GM18870 (cell line): ENCODE measurements at regions not wholly inside any gene's neighbourhood (a gene's known extent, or its start where the extent isn't known, plus 50 kb on each side); places are given as distances from the start of the nearest gene placed in this dataset.
"Not testable (repeated sequence)": the region's sequence is repeated elsewhere in the genome, so short reads cannot be mapped to it uniquely, and the experiment has no call there.

Experiments
- ATAC-seq: cut with Tn5 transposase; IDR thresholded peaks from one replicate; pipeline ENCODE4 v1.9.1; 2021; ENCODE audit warnings: moderate library complexity; ENCODE audit not compliant: unreplicated experiment

DNA sequence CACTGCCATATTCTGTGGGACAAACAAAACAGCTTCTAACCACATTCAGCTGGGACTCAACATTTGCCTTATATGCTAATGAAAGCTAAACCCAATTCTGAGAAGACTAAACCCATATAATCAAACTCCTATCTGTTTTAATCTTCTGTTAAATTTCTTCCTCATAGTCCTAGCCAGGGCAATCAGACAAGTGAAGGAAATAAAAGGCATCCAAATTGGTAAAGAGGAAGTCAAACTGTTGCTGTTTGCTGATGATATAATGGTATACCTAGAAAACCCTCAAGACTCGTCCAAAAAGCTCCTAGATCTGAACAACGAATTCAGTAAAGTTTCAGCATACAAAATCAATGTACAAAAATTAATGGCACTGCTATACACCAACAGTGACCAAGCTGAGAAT lies 157.1 kb downstream of the PHLDA1 start:
- no peak for ATAC-seq

DNA sequence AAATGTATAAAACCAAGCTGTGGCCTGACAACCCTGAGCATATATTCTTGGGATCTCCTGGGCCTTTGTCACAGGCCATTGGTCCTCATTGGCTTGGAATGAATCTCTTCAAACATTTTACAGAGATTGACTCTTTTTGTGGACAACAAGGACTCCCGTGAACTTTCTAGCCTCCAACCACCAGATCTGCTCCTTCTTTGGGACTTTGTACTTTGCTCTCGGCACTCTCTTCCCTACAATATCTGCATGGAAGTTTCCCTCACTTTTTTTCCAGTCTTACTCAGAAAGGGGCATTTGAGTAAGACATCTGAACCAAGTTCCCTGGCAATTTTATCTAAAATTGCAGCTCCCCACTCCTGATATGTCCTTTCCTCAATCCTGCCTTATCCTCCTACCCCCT lies 158.8 kb downstream of the PHLDA1 start:
- ATAC-seq = no peak

DNA sequence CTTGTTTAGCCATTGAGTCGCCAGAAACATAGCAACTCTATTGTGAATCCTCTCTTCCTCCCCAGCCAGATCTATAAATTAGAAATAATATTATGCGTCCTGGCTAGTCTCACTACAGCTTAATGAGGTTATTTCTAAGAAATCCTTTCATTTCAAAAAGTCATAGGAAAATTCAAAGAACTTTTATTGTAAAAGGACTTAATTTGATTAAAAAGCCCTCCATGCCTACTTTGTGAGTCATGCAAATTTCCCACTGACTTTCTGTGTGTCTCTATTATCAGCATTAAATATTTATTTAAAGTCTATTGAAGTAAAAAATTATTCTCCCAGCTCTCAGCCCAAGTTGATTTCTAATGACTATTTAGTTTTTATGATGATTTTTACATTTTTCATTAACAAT lies 160.7 kb downstream of the PHLDA1 start:
- no peak for ATAC-seq

DNA sequence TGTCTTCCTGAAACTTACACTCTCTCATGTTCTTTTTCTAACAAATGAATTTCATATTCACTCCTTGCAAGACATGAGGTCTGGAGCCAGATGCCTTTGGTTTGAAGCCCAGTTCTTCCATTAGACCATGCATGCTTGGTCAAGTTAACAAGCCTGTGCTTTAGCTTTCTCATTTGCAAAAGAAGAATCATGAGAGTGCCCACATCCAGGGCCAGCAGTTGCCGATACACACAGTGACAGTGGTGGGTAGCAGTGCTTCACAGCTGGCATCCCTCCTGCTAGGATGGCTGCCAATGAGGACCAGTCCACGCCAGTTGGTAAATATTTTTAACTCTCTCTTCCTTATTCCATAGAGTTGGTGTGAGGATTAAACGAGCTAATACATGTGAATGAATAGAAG lies 163.1 kb downstream of the PHLDA1 start:
- ATAC-seq = no peak

DNA sequence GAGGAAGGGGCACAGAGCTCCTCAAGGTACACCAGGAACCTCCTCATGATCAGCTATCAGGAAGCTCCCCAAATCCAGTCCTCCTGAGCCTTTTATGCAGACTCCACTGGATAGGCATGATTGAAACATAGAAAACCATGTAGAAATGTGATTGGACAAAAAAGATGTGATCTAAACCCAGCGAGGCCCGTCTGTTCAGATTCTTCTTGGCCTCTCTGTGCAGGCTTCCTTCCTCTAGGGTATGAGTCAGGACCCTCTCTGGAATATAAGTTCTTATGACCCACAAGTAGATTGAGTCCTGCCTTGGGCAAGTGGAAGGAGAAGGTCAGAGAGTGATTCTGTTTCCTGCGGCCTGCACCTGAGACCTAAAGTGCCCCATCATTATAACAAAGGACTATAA lies 166.3 kb downstream of the PHLDA1 start:
- no peak for ATAC-seq

DNA sequence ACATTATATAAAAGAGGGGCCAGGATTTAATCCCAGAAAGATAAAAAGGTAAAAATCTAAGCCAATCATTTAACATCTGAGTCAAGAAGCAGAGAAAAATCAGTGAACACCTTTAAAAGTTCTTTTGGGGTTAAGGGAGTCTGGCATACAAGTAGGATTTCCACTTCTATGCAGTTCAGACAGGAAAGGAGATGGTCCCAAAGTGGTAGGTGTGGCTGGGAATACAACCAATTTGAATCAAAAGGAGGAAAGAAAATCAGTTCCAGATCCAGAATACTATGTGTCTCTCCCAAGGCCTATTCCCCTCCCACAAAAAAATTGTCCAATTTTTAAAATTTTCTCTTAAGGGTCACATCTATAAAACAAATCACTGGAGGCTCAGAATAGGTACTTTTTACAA lies 167.4 kb downstream of the PHLDA1 start:
- ATAC-seq = no peak

DNA sequence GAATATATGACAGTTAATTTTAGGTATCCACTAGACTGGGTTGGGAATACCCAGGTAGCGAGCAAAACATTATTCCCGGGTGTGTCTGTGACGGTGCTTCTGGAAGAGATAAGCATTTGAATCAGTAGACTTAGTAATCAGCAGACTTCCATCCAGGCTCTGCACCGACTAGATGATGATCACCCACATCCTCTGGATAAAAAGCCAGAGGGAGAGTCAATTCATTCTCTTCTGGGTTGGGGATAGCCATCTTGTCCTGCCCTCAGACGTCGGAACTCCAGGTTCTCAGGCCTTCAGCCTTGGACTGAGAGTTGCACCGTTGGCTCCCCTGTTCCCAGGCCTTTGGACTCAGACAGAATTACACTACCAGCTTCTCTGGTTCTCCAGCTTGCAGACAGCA lies 168.0 kb downstream of the PHLDA1 start:
- no peak for ATAC-seq

DNA sequence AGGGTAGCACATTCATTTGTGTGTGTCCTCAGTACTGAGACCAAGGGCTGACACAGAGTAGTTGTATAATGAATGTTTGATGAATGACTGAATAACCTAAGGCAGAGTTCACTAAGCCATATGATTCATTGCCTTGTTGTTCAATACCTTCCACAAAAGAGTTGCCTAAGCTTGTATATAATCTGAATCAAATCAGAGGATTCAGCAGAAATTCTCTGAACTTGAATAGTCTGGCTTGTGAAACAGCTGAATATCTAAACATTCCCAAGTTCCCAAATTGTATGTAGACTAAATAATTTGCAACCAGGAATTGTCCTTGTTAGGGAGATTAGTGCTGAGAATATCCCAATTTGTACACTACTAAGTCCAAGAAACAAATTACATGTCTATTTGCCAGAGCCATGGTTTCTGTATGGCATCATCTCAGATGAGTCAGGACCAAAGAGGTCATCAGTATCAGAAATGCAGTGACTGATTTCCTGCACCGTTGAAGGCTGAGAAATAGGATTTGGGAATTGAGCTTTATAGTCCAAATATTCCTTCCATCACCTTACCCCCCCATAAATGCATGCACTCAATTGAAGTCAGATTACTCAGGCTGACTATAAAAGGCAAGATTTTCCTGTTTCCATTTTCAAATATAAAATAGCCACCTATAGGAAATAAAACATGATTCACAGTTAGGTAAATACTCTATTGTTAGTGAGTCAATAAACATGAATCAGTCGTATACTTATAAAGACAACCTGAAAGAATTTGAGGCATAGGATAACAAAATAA lies 168.7 kb downstream of the PHLDA1 start:
- no peak for ATAC-seq

DNA sequence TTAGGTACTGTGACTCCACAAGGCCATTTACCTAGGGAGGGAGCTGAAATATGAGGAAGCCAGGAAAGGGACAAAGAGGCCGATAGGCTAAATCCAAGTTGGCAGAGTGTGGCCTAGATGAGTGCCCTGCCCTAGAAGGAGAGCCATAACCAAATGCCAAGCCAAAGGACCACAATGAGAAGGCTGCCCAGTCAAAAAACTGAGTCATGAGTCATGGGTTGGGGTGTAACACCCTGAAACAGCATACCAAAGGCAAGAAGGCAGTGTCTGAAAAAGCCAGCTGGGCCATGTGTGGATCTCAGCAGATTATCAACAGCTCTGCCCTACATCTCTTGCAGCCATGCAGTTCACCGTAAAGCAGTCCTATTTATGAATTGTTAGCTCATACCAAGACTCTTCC lies 171.7 kb downstream of the PHLDA1 start:
- no peak for ATAC-seq

DNA sequence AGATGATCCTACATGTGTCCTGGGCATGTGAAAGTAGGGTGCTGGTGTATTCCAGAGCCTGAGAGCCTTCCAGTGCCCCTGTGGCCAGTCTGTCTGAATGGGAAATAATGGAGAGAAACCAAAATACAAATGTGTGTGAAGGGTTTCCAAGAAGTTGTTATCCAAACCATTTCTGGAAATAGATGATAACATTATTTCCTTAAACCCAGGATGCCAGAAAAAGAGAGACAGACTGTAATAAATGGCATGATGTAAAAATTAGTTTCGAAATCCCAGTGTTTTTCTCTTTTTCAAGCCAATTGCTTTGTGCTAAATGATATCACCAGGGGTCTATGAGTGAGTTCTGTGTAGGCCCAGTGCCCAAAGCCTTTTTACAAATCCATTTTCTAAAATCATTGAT lies 175.3 kb downstream of the PHLDA1 start:
- no peak for ATAC-seq

DNA sequence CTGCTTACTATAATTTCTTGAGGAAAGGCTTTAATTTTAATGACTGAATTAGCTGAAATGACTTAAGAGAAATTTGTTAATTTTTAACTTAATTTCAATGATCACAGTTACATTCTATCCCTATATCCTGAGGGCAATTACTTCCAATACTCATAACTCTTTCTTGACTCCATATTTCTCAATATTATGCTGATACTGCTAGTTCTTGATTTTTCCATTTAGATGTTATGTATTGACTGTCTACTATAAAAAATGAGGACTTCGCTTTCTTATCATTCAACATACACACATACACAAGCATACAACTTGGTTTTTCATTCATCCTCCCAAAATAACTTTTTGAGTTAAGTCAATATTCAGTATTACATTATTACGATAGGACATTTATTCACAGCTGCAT lies 176.2 kb downstream of the PHLDA1 start:
- ATAC-seq = no peak

DNA sequence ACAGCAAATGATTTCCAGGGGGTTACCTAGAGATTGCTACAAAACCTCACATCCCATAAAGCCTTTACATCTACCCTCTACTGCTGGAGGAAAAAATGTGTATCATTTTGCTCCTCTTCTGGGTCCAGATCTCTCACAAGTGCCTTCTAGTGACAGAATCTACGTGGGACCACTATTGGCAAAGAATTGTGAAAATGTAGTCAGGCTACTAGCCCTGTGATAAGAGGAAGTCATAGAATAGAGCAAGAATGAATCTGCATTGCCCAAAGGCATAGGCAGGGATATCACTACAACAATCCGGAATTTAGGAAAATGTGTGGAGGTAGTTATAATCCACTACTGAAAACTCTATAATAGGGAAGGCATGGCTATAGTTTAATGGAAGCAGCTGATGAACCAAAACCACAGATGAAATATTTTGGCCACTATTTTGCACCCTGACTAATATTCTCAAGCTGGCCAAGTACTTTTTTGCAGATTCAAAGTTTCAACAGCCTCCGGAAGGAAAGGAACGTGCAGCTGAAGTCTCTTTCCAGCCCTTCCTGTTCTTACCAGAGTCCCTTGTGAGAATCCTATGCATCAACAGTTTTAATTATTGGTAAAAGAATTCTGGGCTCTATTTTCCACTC lies 176.8 kb downstream of the PHLDA1 start:
- no peak for ATAC-seq

DNA sequence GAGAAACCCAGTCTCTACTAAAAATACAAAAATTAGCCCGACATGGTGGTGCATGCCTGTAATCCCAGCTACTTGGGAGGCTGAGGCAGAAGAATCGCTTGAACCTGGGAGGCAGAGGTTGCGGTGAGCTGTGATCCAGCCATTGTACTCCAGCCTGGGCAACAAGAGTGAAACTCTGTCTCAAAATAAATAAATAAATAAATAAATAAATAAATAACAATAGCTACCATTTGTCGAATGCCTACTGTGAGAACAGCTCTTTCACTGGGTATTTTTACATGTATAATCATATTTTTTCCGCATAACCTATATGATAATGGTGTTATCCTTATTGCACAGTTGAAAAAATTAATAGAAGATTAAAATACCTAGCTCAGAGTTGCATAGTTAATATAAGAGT lies 177.4 kb downstream of the PHLDA1 start:
- ATAC-seq = not testable (repeated sequence)

DNA sequence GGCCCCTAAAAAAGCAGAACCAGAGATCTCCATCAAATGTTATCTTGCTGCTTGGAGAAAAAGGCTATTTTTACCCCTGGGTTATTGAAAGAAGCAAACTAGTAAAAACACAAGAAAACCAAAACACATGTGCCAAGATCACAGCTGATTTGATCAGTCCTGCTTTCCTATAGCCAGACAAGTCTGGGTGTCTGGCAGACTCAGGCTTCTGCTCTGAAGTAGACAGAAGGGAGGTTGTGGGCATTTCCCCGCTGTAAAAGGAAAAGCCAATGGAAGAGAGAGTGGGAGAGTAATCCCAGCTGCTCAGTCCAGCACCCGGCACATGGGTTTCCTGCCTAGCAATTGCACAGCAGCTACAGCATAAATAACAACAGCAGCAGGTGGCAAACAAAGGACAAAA lies 177.9 kb downstream of the PHLDA1 start:
- no peak for ATAC-seq

DNA sequence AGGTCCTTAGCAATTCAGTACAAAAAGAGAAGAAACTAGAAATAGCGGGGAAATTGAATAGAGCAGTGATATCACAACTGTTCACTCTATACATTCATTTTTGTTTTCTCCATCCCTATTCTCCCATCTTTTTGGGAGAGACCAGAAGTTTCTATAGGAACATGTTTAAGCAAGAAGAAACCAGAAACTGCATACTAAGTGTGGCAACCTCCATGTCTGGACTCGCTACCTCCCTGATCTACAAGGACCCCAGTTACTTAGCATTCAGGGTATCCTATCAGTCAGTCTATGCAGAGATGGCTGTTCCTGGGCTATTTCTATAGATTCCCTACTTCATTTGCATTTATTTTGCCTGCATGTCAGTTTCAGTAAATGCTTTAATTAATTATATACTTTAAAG lies 178.6 kb downstream of the PHLDA1 start:
- no peak for ATAC-seq

DNA sequence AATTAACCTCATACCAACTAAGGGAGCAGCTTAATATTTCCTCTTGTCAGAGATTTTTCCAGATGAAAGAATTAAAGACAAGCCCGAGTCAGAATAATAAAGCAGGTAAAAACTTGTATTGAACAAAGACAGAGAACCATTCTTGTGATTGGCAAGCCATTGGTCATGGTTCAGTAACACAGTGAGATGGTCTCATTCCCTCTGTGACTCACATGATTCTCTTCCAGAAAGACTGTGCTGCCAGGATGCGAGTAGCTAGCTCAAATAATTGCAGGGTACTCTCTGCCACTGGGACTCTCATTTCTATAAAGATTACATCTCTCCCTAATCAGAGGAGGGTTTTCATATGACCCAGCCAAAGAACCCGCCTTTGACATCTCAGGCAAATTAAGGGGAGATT lies 179.4 kb downstream of the PHLDA1 start:
- no peak for ATAC-seq

DNA sequence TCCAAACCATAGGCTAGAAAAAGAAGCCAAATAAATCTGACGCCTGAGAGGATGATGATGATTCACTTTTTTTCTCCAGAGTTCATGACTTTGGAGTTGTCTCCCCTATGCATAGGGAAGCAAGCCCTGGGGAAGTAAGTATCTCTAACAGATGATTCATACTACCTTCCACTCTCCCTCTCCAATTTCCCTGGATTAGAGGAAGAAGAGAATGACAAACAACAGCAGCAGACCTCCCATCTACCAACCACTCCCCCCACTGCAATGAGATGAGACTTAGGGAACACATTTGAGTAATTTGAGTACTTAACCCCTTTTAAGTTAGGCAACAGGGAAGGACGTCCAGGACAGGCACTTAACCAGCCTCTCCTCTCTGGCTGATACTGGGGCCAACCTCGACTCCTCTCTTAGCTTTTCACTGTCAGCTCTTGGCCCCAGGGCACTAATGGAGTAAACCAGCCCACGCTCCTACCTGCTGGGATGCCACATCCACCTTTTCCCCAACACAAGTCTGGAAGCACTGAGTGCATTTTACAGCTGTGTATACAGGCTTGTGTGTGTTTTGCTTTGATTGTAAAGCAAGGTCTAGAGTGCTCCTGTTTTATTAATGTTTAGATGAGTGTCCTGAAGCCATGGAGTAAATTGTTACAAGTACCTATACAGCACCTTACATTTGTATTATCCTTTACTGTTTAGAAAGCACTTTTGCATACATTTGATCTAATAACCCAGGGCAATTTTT lies 180.7 kb downstream of the PHLDA1 start:
- ATAC-seq = no peak

DNA sequence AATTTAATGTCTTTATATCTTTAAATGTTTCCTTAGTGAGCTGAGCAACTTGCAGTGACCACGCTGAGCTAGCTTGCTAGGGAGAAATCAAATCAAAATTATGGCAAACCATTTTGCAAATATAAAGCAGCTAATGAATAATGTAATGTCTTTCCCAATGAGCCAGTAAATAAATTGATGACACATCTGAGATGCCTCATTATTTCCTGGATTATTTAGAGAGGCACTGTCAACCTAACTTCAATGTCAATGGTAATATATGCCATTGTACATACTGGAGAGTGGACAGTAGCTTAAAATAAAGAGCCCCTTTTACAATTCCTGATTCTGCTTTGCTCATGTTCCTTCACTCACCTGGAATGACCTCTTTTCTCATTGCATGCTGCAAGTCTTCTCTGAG lies 182.6 kb downstream of the PHLDA1 start:
- ATAC-seq = no peak

DNA sequence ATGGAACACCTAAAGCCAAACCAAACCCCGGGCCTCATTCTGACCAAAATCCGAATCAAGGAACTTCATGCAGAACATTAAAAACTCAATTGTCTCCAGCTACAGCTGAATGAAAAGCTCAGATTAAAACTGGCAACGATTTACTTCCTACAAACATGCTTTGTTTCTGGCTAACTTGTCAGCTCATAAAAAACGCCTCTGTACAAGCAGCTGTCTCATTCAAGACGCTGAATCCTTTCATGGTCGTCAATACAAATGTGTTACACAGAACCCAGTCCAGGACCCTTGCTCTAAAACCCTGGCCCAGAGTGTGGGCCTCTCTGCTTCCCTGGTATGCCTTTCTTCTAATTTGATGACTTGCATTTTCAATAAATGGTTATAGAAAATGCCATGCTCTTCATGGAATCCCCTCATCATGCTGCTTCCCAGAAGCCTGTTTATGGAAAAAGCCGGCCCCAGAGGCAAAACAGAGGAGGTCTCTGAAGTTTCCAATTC lies 183.1 kb downstream of the PHLDA1 start:
- ATAC-seq = no peak

DNA sequence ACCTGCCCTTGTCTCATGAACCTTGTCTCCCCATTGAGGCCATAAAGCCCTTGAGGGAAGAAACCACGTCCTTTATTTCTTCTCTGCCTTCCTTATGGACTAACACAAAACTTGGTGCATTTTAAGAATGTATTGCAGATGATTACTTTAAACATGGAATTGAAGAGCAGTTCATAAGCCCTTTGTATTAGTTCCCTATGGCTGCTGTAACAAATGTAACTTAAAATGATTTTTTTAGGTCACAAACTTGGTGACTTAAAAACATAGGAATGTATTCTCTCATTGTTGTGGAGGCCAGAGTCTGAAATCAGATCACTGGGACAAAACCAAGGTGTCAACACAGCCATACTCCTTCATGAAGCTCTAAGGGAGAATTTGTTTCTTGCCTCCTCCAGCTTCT lies 185.5 kb downstream of the PHLDA1 start:
- no peak for ATAC-seq

DNA sequence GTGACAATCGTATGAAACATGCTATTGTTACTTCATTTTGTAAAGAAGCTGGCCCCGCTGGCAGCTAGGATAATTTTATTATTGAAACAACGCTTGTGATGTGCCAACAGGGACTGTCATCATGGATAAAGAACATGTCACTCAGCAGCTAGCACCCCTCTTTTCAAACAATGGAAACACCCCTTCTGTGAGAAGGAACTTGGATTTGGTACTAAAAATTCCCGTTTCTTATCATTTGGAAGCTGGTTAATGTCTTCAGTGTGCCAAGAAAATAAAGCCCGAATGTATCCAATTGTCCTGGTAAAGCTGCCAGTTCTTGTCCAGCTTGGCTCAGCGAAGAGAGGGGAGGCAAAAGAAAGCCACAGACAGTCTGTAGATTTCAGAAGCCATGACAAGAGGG lies 186.6 kb downstream of the PHLDA1 start:
- no peak for ATAC-seq
